HEK293 (cell line): ENCODE measurements at regions not wholly inside any gene's neighbourhood (a gene's known extent, or its start where the extent isn't known, plus 50 kb on each side); places are given as distances from the start of the nearest gene placed in this dataset.

Experiments used
- CTCF ChIA-PET: fragments of 350-600 bp; formaldehyde crosslinking; extraction: SDS; loops from one replicate; lab custom pipeline; 2021; ENCODE audit warnings: antibody characterized with exemption; lab: Yijun Ruan, JAX
- POLR2A ChIA-PET: fragments of 300-600 bp; formaldehyde crosslinking; extraction: SDS; loops from one replicate; lab custom pipeline; 2020; ENCODE audit warnings: antibody characterized with exemption, inconsistent platforms; lab: Yijun Ruan, JAX
- H3K27ac ChIP-seq: fragments of 200-500 bp; sonication (Bioruptor generic); 2 replicates; pipeline ENCODE4 v1.5.1; 2014; ENCODE audit warnings: low read depth, low read length, control low read depth, inconsistent platforms; ENCODE audit errors: extremely low read depth
- H3K36me3 ChIP-seq, 2 experiments: fragments of 200-500 bp in 1 of 2; sonication (Bioruptor generic) in 1 of 2; 1 replicate in 1 of 2; 2 replicates in 1 of 2; pipeline ENCODE4 v1.5.1; 2014 to 2017; ENCODE audit warnings: inconsistent platforms in 2 of 2, low read length in 2 of 2; ENCODE audit not compliant: control insufficient read depth in 2 of 2, insufficient read depth in 1 of 2
- H3K4me1 ChIP-seq: fragments of 200-500 bp; sonication (Bioruptor generic); 2 replicates; pipeline ENCODE4 v1.5.1; 2014; ENCODE audit warnings: mild to moderate bottlenecking, low read length, inconsistent platforms; ENCODE audit not compliant: control insufficient read depth, insufficient read depth
- H3K4me3 ChIP-seq: 2 replicates; pipeline ENCODE4 v1.5.1; 2011; ENCODE audit warnings: low read depth, mild to moderate bottlenecking, control low read depth, low read length, moderate library complexity
- H3K9me3 ChIP-seq: fragments of 200-500 bp; sonication (Bioruptor generic); 2 replicates; pipeline ENCODE4 v1.5.1; 2014; ENCODE audit warnings: low read depth, low read length, inconsistent platforms; ENCODE audit not compliant: control insufficient read depth, insufficient read depth
- BCL11B ChIP-seq: fragments of 450-650 bp; formaldehyde crosslinking; IDR thresholded peaks from 2 replicates; pipeline ENCODE4 v1.5.1; 2016; ENCODE audit warnings: low read depth, missing biosample characterization, missing genetic modification characterization
- SP3 ChIP-seq: fragments of 450-650 bp; formaldehyde crosslinking; IDR thresholded peaks from 2 replicates; pipeline ENCODE4 v1.5.1; 2016; ENCODE audit warnings: missing biosample characterization, missing genetic modification characterization
- ZEB2 ChIP-seq: fragments of 450-650 bp; formaldehyde crosslinking; IDR thresholded peaks from 2 replicates; pipeline ENCODE4 v1.5.1; 2016; ENCODE audit warnings: missing biosample characterization, missing genetic modification characterization
- ZNF10 ChIP-seq: fragments of 450-650 bp; formaldehyde crosslinking; IDR thresholded peaks from 2 replicates; pipeline ENCODE4 v1.5.1; 2017; ENCODE audit warnings: missing biosample characterization, missing genetic modification characterization
- ZNF366 ChIP-seq: fragments of 450-650 bp; formaldehyde crosslinking; conservative IDR thresholded peaks from 2 replicates; pipeline ENCODE4 v1.5.1; 2016; ENCODE audit warnings: missing biosample characterization, missing genetic modification characterization
- TF ChIP-seq, protein P1 (sequence below): fragments of 450-650 bp; formaldehyde crosslinking; IDR thresholded peaks from 2 replicates; pipeline ENCODE4 v1.5.1; 2016; ENCODE audit warnings: missing biosample characterization, missing genetic modification characterization
- TF ChIP-seq, protein P2 (sequence below): fragments of 450-650 bp; IDR thresholded peaks from 2 replicates; pipeline ENCODE4 v1.5.1; 2018; ENCODE audit warnings: missing biosample characterization, missing genetic modification characterization
- TF ChIP-seq, protein P3 (sequence below): fragments of 450-650 bp; formaldehyde crosslinking; IDR thresholded peaks from 2 replicates; pipeline ENCODE4 v1.5.1; 2016; ENCODE audit warnings: missing biosample characterization, missing genetic modification characterization
- TF ChIP-seq, protein P4 (sequence below): fragments of 450-650 bp; formaldehyde crosslinking; IDR thresholded peaks from 2 replicates; pipeline ENCODE4 v1.5.1; 2016; ENCODE audit warnings: missing biosample characterization, missing genetic modification characterization
- TF ChIP-seq, protein P5 (sequence below): fragments of 450-650 bp; formaldehyde crosslinking; IDR thresholded peaks from 2 replicates; pipeline ENCODE4 v1.5.1; 2016; ENCODE audit warnings: missing biosample characterization, missing genetic modification characterization

DNA sequence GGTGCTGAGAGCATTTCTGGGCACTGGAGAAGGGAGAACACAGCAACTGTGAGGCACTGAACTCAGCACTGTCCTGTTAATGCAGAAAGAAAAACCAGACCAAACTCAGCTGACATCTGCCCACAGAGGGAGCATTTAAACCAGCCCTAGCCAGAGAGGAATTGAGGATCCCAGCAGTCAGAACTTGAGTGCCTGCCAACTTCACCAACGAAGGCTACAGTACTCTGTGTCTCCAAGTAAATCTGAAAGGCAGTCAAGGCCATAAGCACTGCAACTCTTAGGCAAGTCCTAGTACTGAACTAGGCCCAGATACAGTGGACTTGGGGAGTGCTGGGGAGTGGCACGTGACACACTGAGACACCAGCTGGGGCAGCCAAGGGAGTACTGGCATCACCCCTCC is 176.2 kb upstream of the ZC3H15 start:
- CTCF ChIA-PET: interaction anchor here (0.6 kb wide), 1 partner anchor 10 kb away, joined by 3 read pairs; no protein-coding TSS in a partner anchor
- Histone ChIP-seq H3K4me3 (no peak overlapping the region), H3K27ac (no peak overlapping the region), H3K9me3 (no peaks in the 10 kb centered on the region), H3K4me1 (no peaks in the 10 kb centered on the region), H3K36me3 (no peaks in the 10 kb centered on the region)
- TF ChIP-seq ZNF10 (tag by site-specific recombination): no peak
- TF ChIP-seq, protein P1, sequence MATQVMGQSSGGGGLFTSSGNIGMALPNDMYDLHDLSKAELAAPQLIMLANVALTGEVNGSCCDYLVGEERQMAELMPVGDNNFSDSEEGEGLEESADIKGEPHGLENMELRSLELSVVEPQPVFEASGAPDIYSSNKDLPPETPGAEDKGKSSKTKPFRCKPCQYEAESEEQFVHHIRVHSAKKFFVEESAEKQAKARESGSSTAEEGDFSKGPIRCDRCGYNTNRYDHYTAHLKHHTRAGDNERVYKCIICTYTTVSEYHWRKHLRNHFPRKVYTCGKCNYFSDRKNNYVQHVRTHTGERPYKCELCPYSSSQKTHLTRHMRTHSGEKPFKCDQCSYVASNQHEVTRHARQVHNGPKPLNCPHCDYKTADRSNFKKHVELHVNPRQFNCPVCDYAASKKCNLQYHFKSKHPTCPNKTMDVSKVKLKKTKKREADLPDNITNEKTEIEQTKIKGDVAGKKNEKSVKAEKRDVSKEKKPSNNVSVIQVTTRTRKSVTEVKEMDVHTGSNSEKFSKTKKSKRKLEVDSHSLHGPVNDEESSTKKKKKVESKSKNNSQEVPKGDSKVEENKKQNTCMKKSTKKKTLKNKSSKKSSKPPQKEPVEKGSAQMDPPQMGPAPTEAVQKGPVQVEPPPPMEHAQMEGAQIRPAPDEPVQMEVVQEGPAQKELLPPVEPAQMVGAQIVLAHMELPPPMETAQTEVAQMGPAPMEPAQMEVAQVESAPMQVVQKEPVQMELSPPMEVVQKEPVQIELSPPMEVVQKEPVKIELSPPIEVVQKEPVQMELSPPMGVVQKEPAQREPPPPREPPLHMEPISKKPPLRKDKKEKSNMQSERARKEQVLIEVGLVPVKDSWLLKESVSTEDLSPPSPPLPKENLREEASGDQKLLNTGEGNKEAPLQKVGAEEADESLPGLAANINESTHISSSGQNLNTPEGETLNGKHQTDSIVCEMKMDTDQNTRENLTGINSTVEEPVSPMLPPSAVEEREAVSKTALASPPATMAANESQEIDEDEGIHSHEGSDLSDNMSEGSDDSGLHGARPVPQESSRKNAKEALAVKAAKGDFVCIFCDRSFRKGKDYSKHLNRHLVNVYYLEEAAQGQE (tag by site-specific recombination): no peak
- no peak for TF ChIP-seq ZNF366 (tag by site-specific recombination)
- TF ChIP-seq, protein P2, sequence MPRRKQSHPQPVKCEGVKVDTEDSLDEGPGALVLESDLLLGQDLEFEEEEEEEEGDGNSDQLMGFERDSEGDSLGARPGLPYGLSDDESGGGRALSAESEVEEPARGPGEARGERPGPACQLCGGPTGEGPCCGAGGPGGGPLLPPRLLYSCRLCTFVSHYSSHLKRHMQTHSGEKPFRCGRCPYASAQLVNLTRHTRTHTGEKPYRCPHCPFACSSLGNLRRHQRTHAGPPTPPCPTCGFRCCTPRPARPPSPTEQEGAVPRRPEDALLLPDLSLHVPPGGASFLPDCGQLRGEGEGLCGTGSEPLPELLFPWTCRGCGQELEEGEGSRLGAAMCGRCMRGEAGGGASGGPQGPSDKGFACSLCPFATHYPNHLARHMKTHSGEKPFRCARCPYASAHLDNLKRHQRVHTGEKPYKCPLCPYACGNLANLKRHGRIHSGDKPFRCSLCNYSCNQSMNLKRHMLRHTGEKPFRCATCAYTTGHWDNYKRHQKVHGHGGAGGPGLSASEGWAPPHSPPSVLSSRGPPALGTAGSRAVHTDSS (tag by site-specific recombination): no peak
- TF ChIP-seq BCL11B (tag by site-specific recombination): no peak
- POLR2A ChIA-PET: no interaction called here

DNA sequence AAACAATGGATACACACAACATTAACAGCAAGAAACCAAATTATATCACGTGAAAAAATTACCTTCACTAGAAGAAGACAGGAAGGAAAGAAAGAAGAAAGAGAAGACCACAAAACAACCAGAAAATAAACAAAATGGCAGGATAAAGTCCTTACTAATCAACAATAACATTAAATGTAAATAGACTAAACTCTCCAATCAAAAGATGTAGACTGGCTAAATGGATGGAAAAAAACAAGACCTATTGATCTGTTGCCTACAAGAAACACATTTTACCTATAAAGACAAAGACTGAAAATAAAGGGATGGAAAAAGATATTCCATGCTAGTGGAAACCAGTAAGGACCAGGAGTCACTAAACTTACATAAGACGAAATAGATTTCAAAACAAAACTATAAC is 167.0 kb upstream of the ZC3H15 start:
- TF ChIP-seq ZEB2 (tag by site-specific recombination): no peak
- TF ChIP-seq, protein P3, sequence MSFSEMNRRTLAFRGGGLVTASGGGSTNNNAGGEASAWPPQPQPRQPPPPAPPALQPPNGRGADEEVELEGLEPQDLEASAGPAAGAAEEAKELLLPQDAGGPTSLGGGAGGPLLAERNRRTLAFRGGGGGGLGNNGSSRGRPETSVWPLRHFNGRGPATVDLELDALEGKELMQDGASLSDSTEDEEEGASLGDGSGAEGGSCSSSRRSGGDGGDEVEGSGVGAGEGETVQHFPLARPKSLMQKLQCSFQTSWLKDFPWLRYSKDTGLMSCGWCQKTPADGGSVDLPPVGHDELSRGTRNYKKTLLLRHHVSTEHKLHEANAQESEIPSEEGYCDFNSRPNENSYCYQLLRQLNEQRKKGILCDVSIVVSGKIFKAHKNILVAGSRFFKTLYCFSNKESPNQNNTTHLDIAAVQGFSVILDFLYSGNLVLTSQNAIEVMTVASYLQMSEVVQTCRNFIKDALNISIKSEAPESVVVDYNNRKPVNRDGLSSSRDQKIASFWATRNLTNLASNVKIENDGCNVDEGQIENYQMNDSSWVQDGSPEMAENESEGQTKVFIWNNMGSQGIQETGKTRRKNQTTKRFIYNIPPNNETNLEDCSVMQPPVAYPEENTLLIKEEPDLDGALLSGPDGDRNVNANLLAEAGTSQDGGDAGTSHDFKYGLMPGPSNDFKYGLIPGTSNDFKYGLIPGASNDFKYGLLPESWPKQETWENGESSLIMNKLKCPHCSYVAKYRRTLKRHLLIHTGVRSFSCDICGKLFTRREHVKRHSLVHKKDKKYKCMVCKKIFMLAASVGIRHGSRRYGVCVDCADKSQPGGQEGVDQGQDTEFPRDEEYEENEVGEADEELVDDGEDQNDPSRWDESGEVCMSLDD (tag by site-specific recombination): no peak
- TF ChIP-seq, protein P4, sequence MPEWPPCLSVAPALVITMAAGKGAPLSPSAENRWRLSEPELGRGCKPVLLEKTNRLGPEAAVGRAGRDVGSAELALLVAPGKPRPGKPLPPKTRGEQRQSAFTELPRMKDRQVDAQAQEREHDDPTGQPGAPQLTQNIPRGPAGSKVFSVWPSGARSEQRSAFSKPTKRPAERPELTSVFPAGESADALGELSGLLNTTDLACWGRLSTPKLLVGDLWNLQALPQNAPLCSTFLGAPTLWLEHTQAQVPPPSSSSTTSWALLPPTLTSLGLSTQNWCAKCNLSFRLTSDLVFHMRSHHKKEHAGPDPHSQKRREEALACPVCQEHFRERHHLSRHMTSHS (tag by site-specific recombination): no peak
- TF ChIP-seq, protein P5, sequence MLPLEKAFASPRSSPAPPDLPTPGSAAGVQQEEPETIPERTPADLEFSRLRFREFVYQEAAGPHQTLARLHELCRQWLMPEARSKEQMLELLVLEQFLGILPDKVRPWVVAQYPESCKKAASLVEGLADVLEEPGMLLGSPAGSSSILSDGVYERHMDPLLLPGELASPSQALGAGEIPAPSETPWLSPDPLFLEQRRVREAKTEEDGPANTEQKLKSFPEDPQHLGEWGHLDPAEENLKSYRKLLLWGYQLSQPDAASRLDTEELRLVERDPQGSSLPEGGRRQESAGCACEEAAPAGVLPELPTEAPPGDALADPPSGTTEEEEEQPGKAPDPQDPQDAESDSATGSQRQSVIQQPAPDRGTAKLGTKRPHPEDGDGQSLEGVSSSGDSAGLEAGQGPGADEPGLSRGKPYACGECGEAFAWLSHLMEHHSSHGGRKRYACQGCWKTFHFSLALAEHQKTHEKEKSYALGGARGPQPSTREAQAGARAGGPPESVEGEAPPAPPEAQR (tag by site-specific recombination): no peak
- TF ChIP-seq SP3 (tag by site-specific recombination): no peak

More for the DNA sequence above, 167.0 kb upstream of the ZC3H15 start:
- Histone ChIP-seq H3K27ac (no peak overlapping the region), H3K36me3 (no peaks in the 10 kb centered on the region), H3K4me3 (no peak overlapping the region), H3K9me3 (no peaks in the 10 kb centered on the region), H3K4me1 (no peaks in the 10 kb centered on the region)
- POLR2A ChIA-PET: no interaction called here
- CTCF ChIA-PET: no interaction called here
